Neural progenitor cell (in vitro differentiated cells): ENCODE measurements at regions not wholly inside any gene's neighbourhood (a gene's known extent, or its start where the extent isn't known, plus 50 kb on each side); places are given as distances from the start of the nearest gene placed in this dataset.
A peak's percentile ranks its signal among the peaks of the same experiment; 100 is the strongest.

Experiments used
- DNase-seq: peaks from one replicate; pipeline ENCODE4 v3.0.0-alpha.2; 2016; ENCODE audit warnings: low spot score
- H2AFZ ChIP-seq: fragments of 200-600 bp; sonication (generic); replicated peaks from 2 replicates; pipeline ENCODE4 v1.6.1; 2016; ENCODE audit warnings: antibody characterized with exemption
- H3F3A ChIP-seq: fragments of 200-600 bp; sonication (generic); 2 replicates; pipeline ENCODE4 v1.6.1; 2016; ENCODE audit warnings: antibody characterized with exemption, low read depth
- H3K27ac ChIP-seq: fragments of 200-600 bp; sonication (generic); 2 replicates; pipeline ENCODE4 v1.5.1; 2016; ENCODE audit warnings: mild to moderate bottlenecking
- H3K27me3 ChIP-seq: fragments of 200-600 bp; sonication (generic); 2 replicates; pipeline ENCODE4 v1.6.1; 2016; ENCODE audit warnings: mild to moderate bottlenecking, moderate library complexity
- H3K36me3 ChIP-seq: fragments of 200-600 bp; sonication (generic); 2 replicates; pipeline ENCODE4 v1.5.1; 2016
- H3K4me1 ChIP-seq: fragments of 200-600 bp; sonication (generic); 2 replicates; pipeline ENCODE4 v1.6.1; 2016; ENCODE audit warnings: mixed run types
- H3K4me2 ChIP-seq: fragments of 200-600 bp; sonication (generic); 2 replicates; pipeline ENCODE4 v1.6.1; 2016
- H3K4me3 ChIP-seq: fragments of 200-600 bp; sonication (generic); 2 replicates; pipeline ENCODE4 v1.5.1; 2016
- H3K79me2 ChIP-seq: fragments of 200-600 bp; sonication (generic); 2 replicates; pipeline ENCODE4 v1.6.1; 2016; ENCODE audit warnings: low read depth
- H3K9ac ChIP-seq: fragments of 200-600 bp; sonication (generic); 2 replicates; pipeline ENCODE4 v1.6.1; 2016
- H3K9me3 ChIP-seq: fragments of 200-600 bp; sonication (generic); 2 replicates; pipeline ENCODE4 v1.5.1; 2016; ENCODE audit warnings: low read depth
- H4K20me1 ChIP-seq: fragments of 200-600 bp; sonication (generic); 2 replicates; pipeline ENCODE4 v1.6.1; 2016; ENCODE audit warnings: low read depth
- H3K27ac Mint-ChIP-seq: 3 replicates; pipeline ENCODE4 v1.8.0; 2021; ENCODE audit warnings: mixed read lengths
- H3K27me3 Mint-ChIP-seq: 2 replicates; pipeline ENCODE4 v1.8.0; 2022; ENCODE audit warnings: low read depth, mild to moderate bottlenecking, inconsistent platforms, moderate library complexity, mixed read lengths; ENCODE audit not compliant: insufficient read depth
- H3K36me3 Mint-ChIP-seq: 3 replicates; pipeline ENCODE4 v1.8.0; 2021; ENCODE audit warnings: mixed read lengths
- H3K4me1 Mint-ChIP-seq: 3 replicates; pipeline ENCODE4 v1.8.0; 2021; ENCODE audit warnings: mixed read lengths
- H3K4me3 Mint-ChIP-seq: 3 replicates; pipeline ENCODE4 v1.8.0; 2021; ENCODE audit warnings: mild to moderate bottlenecking, moderate library complexity, mixed read lengths
- H3K9me3 Mint-ChIP-seq: 3 replicates; pipeline ENCODE4 v1.8.0; 2020; ENCODE audit warnings: mixed read lengths
- EZH2 ChIP-seq: fragments of 200-600 bp; sonication (generic); IDR thresholded peaks from 2 replicates; pipeline ENCODE4 v1.6.1; 2017; ENCODE audit warnings: antibody characterized with exemption, mild to moderate bottlenecking, moderate library complexity
- EZH2phosphoT487 ChIP-seq: fragments of 200-600 bp; sonication (generic); IDR thresholded peaks from 2 replicates; pipeline ENCODE4 v1.6.1; 2017; ENCODE audit warnings: antibody characterized with exemption
- TF ChIP-seq, protein P1 (sequence below): fragments of 200-600 bp; sonication (generic); IDR thresholded peaks from 2 replicates; pipeline ENCODE4 v1.5.1; 2017; ENCODE audit warnings: antibody characterized with exemption, mild to moderate bottlenecking

DNA sequence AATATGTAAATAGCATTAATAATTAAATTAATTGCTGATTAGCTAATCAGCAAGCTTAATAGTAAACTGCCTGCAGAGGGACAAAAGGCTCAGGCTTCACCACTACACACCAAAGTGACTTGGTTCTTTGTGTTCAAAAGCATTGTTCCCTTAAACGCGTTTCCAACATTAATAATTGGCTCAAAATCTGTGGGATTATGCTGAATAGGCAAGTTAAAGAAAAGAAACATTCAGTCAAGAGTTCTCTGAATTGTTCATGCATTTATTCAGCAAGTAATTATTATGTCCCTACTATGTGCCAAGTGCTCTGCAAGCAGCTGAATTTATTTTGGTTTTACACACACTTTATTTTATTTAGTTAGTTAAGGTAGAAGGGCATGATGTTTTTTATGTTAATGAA, 558.5 kb upstream of the ARRDC4 start:
- H3K27ac Mint-ChIP-seq = no peak overlapping the region
- H3K4me1 ChIP-seq = peaks cover 17% of the 10 kb centered on the region
- no peak for DNase-seq

DNA sequence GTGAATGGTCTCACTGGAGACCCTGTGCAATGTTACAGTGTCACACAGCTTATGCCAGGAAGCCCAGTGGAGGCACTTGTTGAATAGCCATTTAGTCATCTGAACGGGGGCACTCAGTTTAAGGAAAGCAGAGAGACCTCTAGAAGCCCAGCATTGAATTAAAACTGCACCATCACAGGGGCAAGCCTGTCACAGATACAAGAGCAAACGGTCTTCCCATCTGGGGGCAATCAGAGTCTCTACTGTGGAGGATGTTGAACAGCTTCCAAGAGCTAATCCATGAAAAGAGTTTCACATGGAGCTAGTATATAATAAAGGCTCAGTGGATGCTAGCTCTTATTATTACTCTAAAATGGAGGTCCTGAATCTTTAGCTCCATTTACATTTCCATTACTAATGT, 553.7 kb upstream of the ARRDC4 start:
- Mint-ChIP-seq H3K27me3 (no peaks in the 10 kb centered on the region), H3K27ac (no peak overlapping the region), H3K36me3 (no peaks in the 10 kb centered on the region), H3K4me1 (no peaks in the 10 kb centered on the region), H3K9me3 (no peaks in the 10 kb centered on the region), H3K4me3 (no peak overlapping the region)
- Histone ChIP-seq H3K36me3 (no peaks in the 10 kb centered on the region), H3F3A (no peaks in the 10 kb centered on the region), H3K4me1 (peaks cover 4% of the 10 kb centered on the region), H3K9me3 (no peaks in the 10 kb centered on the region), H3K9ac (no peak overlapping the region), H2AFZ (no peak overlapping the region), H4K20me1 (peaks cover 3% of the 10 kb centered on the region), H3K27me3 (no peaks in the 10 kb centered on the region), H3K79me2 (peaks cover 11% of the 10 kb centered on the region), H3K27ac (no peak overlapping the region), H3K4me3 (no peak overlapping the region), H3K4me2 (no peak overlapping the region)
- TF ChIP-seq, protein P1, sequence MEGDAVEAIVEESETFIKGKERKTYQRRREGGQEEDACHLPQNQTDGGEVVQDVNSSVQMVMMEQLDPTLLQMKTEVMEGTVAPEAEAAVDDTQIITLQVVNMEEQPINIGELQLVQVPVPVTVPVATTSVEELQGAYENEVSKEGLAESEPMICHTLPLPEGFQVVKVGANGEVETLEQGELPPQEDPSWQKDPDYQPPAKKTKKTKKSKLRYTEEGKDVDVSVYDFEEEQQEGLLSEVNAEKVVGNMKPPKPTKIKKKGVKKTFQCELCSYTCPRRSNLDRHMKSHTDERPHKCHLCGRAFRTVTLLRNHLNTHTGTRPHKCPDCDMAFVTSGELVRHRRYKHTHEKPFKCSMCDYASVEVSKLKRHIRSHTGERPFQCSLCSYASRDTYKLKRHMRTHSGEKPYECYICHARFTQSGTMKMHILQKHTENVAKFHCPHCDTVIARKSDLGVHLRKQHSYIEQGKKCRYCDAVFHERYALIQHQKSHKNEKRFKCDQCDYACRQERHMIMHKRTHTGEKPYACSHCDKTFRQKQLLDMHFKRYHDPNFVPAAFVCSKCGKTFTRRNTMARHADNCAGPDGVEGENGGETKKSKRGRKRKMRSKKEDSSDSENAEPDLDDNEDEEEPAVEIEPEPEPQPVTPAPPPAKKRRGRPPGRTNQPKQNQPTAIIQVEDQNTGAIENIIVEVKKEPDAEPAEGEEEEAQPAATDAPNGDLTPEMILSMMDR = no peak
- no peak for TF ChIP-seq EZH2
- no peak for TF ChIP-seq EZH2phosphoT487
- no peak for DNase-seq

More for the DNA sequence above, 558.5 kb upstream of the ARRDC4 start:
- Histone ChIP-seq H4K20me1 (peaks cover under 1% of the 10 kb centered on the region), H3K4me2 (peak overlapping the region; percentile 11), H3K9me3 (no peaks in the 10 kb centered on the region), H2AFZ (no peak overlapping the region), H3F3A (no peaks in the 10 kb centered on the region), H3K27ac (no peak overlapping the region), H3K36me3 (no peaks in the 10 kb centered on the region), H3K27me3 (no peaks in the 10 kb centered on the region), H3K4me3 (no peak overlapping the region), H3K9ac (no peak overlapping the region), H3K79me2 (peaks cover 6% of the 10 kb centered on the region)
- H3K4me3 Mint-ChIP-seq = no peak overlapping the region
- H3K27me3 Mint-ChIP-seq = no peaks in the 10 kb centered on the region
- H3K36me3 Mint-ChIP-seq = no peaks in the 10 kb centered on the region
- H3K9me3 Mint-ChIP-seq = no peaks in the 10 kb centered on the region
- no peaks in the 10 kb centered on the region for H3K4me1 Mint-ChIP-seq
- no peak for TF ChIP-seq EZH2phosphoT487
- no peak for TF ChIP-seq EZH2
- TF ChIP-seq, protein P1 = no peak

DNA sequence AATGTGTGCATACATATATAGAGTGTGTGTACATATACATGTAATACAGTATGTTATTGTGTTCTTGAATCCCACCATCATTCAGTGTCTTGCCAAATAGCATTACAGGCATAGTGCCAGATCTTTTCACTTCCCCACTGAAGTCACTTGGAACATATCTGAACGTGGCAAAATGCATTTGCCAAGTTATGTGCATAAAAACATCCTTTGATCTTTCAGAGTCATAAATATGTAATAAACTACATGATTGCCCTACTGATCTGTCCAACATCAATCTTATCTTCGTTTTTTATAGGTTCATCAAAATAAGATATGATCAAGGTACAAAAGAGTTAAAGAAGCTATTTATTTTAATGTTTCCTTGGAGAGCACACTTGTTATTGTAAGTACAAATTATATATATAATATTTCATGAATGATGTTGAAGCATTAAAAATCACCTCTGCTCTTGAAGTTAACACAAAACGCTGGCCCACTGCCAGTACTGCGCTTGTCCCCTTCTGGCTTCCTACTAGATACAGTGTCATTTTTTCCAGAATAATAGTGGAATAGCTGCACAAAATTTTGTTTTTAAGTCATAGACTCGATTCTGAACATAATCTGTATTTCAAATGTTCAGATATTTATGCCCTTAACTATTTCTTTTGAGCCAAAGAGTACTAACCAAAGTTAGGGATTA, 549.5 kb upstream of the ARRDC4 start:
- H3K36me3 Mint-ChIP-seq = no peaks in the 10 kb centered on the region
- H3K9me3 ChIP-seq = no peaks in the 10 kb centered on the region
- H3K27ac ChIP-seq = no peak overlapping the region
- H3F3A ChIP-seq = no peaks in the 10 kb centered on the region
- no peak overlapping the region for H3K4me3 ChIP-seq
- H4K20me1 ChIP-seq = peaks cover 3% of the 10 kb centered on the region
- no peak overlapping the region for H3K4me3 Mint-ChIP-seq
- H3K9me3 Mint-ChIP-seq = no peaks in the 10 kb centered on the region
- no peaks in the 10 kb centered on the region for H3K27me3 Mint-ChIP-seq
- H3K4me1 ChIP-seq = no peaks in the 10 kb centered on the region
- no peak overlapping the region for H3K27ac Mint-ChIP-seq
- H3K9ac ChIP-seq = no peak overlapping the region
- H3K36me3 ChIP-seq = no peaks in the 10 kb centered on the region
- H2AFZ ChIP-seq = no peak overlapping the region
- TF ChIP-seq EZH2phosphoT487 (no peak), EZH2 (no peak)
- TF ChIP-seq, protein P1 = no peak
- no peaks in the 10 kb centered on the region for H3K27me3 ChIP-seq
- DNase-seq = no peak
- peaks cover 5% of the 10 kb centered on the region for H3K79me2 ChIP-seq
- H3K4me2 ChIP-seq = no peak overlapping the region
- no peaks in the 10 kb centered on the region for H3K4me1 Mint-ChIP-seq
